ENCODE measurements at regions not wholly inside any gene's neighbourhood (a gene's known extent, or its start where the extent isn't known, plus 50 kb on each side); places are given as distances from the start of the nearest gene placed in this dataset.

GRCh38 chr20:52267418-52267817, 75.8 kb upstream of the ZFP64 start:
- H3K4me1 Mint-ChIP-seq: no peaks in the 10 kb centered on the region

GRCh38 chr20:52263757-52264156, 72.2 kb upstream of the ZFP64 start:
- ATAC-seq (ENCODE audit: low read depth) (no peak), DNase-seq (ENCODE audit: low spot score in 2 of 2) (no peak)
- H3K36me3 Mint-ChIP-seq: no peaks in the 10 kb centered on the region
- no peak overlapping the region for H3K4me3 Mint-ChIP-seq
- peaks cover 13% of the 10 kb centered on the region for H3K27me3 Mint-ChIP-seq
- no peaks in the 10 kb centered on the region for H3K4me1 Mint-ChIP-seq
- no peak overlapping the region for H3K27ac Mint-ChIP-seq
- H3K9me3 Mint-ChIP-seq: peaks cover 1% of the 10 kb centered on the region

More at GRCh38 chr20:52267418-52267817, 75.8 kb upstream of the ZFP64 start:
- Mint-ChIP-seq H3K9me3 (peaks cover 1% of the 10 kb centered on the region), H3K4me3 (no peak overlapping the region), H3K36me3 (no peaks in the 10 kb centered on the region), H3K27me3 (peaks cover 11% of the 10 kb centered on the region), H3K27ac (no peak overlapping the region)
- ATAC-seq (ENCODE audit: low read depth): no peak
- no peak for DNase-seq (ENCODE audit: low spot score in 2 of 2)

GRCh38 chr20:52261792-52262191, 70.2 kb upstream of the ZFP64 start:
- peaks cover 16% of the 10 kb centered on the region for H3K27me3 Mint-ChIP-seq

GRCh38 chr20:52259295-52259694, 67.7 kb upstream of the ZFP64 start:
- no peaks in the 10 kb centered on the region for H3K4me1 Mint-ChIP-seq
- H3K4me3 Mint-ChIP-seq: no peak overlapping the region
- H3K27me3 Mint-ChIP-seq: peaks cover 18% of the 10 kb centered on the region
- H3K36me3 Mint-ChIP-seq: no peaks in the 10 kb centered on the region
- ATAC-seq (ENCODE audit: low read depth) (no peak), DNase-seq (ENCODE audit: low spot score in 2 of 2) (no peak)
- H3K27ac Mint-ChIP-seq: no peak overlapping the region
- H3K9me3 Mint-ChIP-seq: peaks cover 7% of the 10 kb centered on the region

More at GRCh38 chr20:52261792-52262191, 70.2 kb upstream of the ZFP64 start:
- Mint-ChIP-seq H3K36me3 (no peaks in the 10 kb centered on the region), H3K4me3 (no peak overlapping the region), H3K27ac (no peak overlapping the region), H3K4me1 (no peaks in the 10 kb centered on the region), H3K9me3 (peaks cover 5% of the 10 kb centered on the region)
- ATAC-seq (ENCODE audit: low read depth) (no peak), DNase-seq (ENCODE audit: low spot score in 2 of 2) (no peak)

GRCh38 chr20:52256454-52256853, 64.9 kb upstream of the ZFP64 start:
- Mint-ChIP-seq H3K27ac (no peak overlapping the region), H3K4me3 (no peak overlapping the region), H3K9me3 (peaks cover 7% of the 10 kb centered on the region), H3K4me1 (no peaks in the 10 kb centered on the region), H3K27me3 (peaks cover 13% of the 10 kb centered on the region), H3K36me3 (no peaks in the 10 kb centered on the region)
- ATAC-seq (ENCODE audit: low read depth) (no peak), DNase-seq (ENCODE audit: low spot score in 2 of 2) (no peak)

GRCh38 chr20:52252664-52253063, 61.1 kb upstream of the ZFP64 start:
- no peak for DNase-seq (ENCODE audit: low spot score in 2 of 2)
- Mint-ChIP-seq H3K27me3 (peaks cover 12% of the 10 kb centered on the region), H3K36me3 (no peaks in the 10 kb centered on the region), H3K4me3 (no peak overlapping the region), H3K9me3 (peaks cover 3% of the 10 kb centered on the region), H3K4me1 (no peaks in the 10 kb centered on the region), H3K27ac (no peak overlapping the region)
- no peak for ATAC-seq (ENCODE audit: low read depth)

- DNase-seq (ENCODE audit: low spot score in 2 of 2) (no peak), ATAC-seq (ENCODE audit: low read depth) (no peak)
- Mint-ChIP-seq H3K36me3 (no peaks in the 10 kb centered on the region), H3K9me3 (peaks cover 3% of the 10 kb centered on the region), H3K27me3 (peaks cover 12% of the 10 kb centered on the region), H3K27ac (no peak overlapping the region), H3K4me3 (no peak overlapping the region), H3K4me1 (no peaks in the 10 kb centered on the region)
Measured at GRCh38 chr20:52251827-52252226, 60.2 kb upstream of the ZFP64 start.

- ATAC-seq (ENCODE audit: low read depth) (no peak), DNase-seq (ENCODE audit: low spot score in 2 of 2) (no peak)
- Mint-ChIP-seq H3K27ac (no peak overlapping the region), H3K27me3 (peaks cover 12% of the 10 kb centered on the region), H3K36me3 (no peaks in the 10 kb centered on the region), H3K9me3 (peaks cover 3% of the 10 kb centered on the region), H3K4me1 (no peaks in the 10 kb centered on the region), H3K4me3 (no peak overlapping the region)
Measured at GRCh38 chr20:52251136-52251700, 59.6 kb upstream of the ZFP64 start.

GRCh38 chr20:52247548-52247947, 56.0 kb upstream of the ZFP64 start:
- Mint-ChIP-seq H3K27me3 (peaks cover 4% of the 10 kb centered on the region), H3K4me1 (no peaks in the 10 kb centered on the region), H3K4me3 (no peak overlapping the region), H3K27ac (no peak overlapping the region), H3K9me3 (no peaks in the 10 kb centered on the region), H3K36me3 (no peaks in the 10 kb centered on the region)
- ATAC-seq (ENCODE audit: low read depth): no peak
- no peak for DNase-seq (ENCODE audit: low spot score in 2 of 2)

GRCh38 chr20:52246366-52246765, 54.8 kb upstream of the ZFP64 start:
- peaks cover 2% of the 10 kb centered on the region for H3K27me3 Mint-ChIP-seq
- ATAC-seq (ENCODE audit: low read depth) (no peak), DNase-seq (ENCODE audit: low spot score in 2 of 2) (no peak)
- no peaks in the 10 kb centered on the region for H3K36me3 Mint-ChIP-seq
- no peaks in the 10 kb centered on the region for H3K9me3 Mint-ChIP-seq
- H3K27ac Mint-ChIP-seq: no peak overlapping the region
- no peak overlapping the region for H3K4me3 Mint-ChIP-seq
- no peaks in the 10 kb centered on the region for H3K4me1 Mint-ChIP-seq

GRCh38 chr20:52244702-52245101, 53.1 kb upstream of the ZFP64 start:
- Mint-ChIP-seq H3K27ac (no peak overlapping the region), H3K27me3 (peaks cover 4% of the 10 kb centered on the region), H3K36me3 (no peaks in the 10 kb centered on the region), H3K4me3 (no peak overlapping the region), H3K9me3 (no peaks in the 10 kb centered on the region), H3K4me1 (no peaks in the 10 kb centered on the region)
- ATAC-seq (ENCODE audit: low read depth): no peak
- DNase-seq (ENCODE audit: low spot score in 2 of 2): no peak

GRCh38 chr20:52242237-52243230, 51.0 kb upstream of the ZFP64 start:
- Mint-ChIP-seq H3K27ac (no peak overlapping the region), H3K4me3 (no peak overlapping the region), H3K36me3 (no peaks in the 10 kb centered on the region), H3K4me1 (no peaks in the 10 kb centered on the region), H3K9me3 (no peaks in the 10 kb centered on the region), H3K27me3 (peaks cover 2% of the 10 kb centered on the region)
- DNase-seq (ENCODE audit: low spot score in 2 of 2) (peak in 1 of 2 donors; percentile 9), ATAC-seq (ENCODE audit: low read depth) (no peak)
